ENCODE measurements at regions not wholly inside any gene's neighbourhood (a gene's known extent, or its start where the extent isn't known, plus 50 kb on each side); places are given as distances from the start of the nearest gene placed in this dataset.

- no peak for DNase-seq (ENCODE audit: extremely low spot score, unreplicated experiment)
- TF ChIP-seq, protein P1, sequence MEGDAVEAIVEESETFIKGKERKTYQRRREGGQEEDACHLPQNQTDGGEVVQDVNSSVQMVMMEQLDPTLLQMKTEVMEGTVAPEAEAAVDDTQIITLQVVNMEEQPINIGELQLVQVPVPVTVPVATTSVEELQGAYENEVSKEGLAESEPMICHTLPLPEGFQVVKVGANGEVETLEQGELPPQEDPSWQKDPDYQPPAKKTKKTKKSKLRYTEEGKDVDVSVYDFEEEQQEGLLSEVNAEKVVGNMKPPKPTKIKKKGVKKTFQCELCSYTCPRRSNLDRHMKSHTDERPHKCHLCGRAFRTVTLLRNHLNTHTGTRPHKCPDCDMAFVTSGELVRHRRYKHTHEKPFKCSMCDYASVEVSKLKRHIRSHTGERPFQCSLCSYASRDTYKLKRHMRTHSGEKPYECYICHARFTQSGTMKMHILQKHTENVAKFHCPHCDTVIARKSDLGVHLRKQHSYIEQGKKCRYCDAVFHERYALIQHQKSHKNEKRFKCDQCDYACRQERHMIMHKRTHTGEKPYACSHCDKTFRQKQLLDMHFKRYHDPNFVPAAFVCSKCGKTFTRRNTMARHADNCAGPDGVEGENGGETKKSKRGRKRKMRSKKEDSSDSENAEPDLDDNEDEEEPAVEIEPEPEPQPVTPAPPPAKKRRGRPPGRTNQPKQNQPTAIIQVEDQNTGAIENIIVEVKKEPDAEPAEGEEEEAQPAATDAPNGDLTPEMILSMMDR (IDR thresholded peaks at IDR 0.05): no peak
- no peaks in the 10 kb centered on the region for H3K36me3 Mint-ChIP-seq (ENCODE audit: unreplicated experiment)
- no peaks in the 10 kb centered on the region for H3K9me3 Mint-ChIP-seq (ENCODE audit: unreplicated experiment)
- no peak overlapping the region for H3K4me3 Mint-ChIP-seq (ENCODE audit: unreplicated experiment)
- peaks cover 15% of the 10 kb centered on the region for H3K27me3 Mint-ChIP-seq (ENCODE audit: unreplicated experiment)
- H3K27ac Mint-ChIP-seq (ENCODE audit: unreplicated experiment): no peak overlapping the region
- no peaks in the 10 kb centered on the region for H3K4me1 Mint-ChIP-seq (ENCODE audit: unreplicated experiment)
Observed at GRCh38 chr9:126052791-126053190, 273.8 kb upstream of the MVB12B start.

- Mint-ChIP-seq H3K36me3 (ENCODE audit: unreplicated experiment) (no peaks in the 10 kb centered on the region), H3K27ac (ENCODE audit: unreplicated experiment) (no peak overlapping the region), H3K4me3 (ENCODE audit: unreplicated experiment) (no peak overlapping the region), H3K9me3 (ENCODE audit: unreplicated experiment) (no peaks in the 10 kb centered on the region), H3K4me1 (ENCODE audit: unreplicated experiment) (no peaks in the 10 kb centered on the region), H3K27me3 (ENCODE audit: unreplicated experiment) (peaks cover 19% of the 10 kb centered on the region)
- TF ChIP-seq, protein P1 (IDR thresholded peaks at IDR 0.05): no peak
- DNase-seq (ENCODE audit: extremely low spot score, unreplicated experiment): no peak
Observed at GRCh38 chr9:126053913-126054312, 272.7 kb upstream of the MVB12B start.

- DNase-seq (ENCODE audit: extremely low spot score, unreplicated experiment): no peak
- TF ChIP-seq, protein P1 (IDR thresholded peaks at IDR 0.05): no peak
- Mint-ChIP-seq H3K36me3 (ENCODE audit: unreplicated experiment) (no peaks in the 10 kb centered on the region), H3K4me3 (ENCODE audit: unreplicated experiment) (no peak overlapping the region), H3K27me3 (ENCODE audit: unreplicated experiment) (peaks cover 22% of the 10 kb centered on the region), H3K9me3 (ENCODE audit: unreplicated experiment) (no peaks in the 10 kb centered on the region), H3K4me1 (ENCODE audit: unreplicated experiment) (no peaks in the 10 kb centered on the region), H3K27ac (ENCODE audit: unreplicated experiment) (no peak overlapping the region)
Observed at GRCh38 chr9:126055381-126055985, 271.1 kb upstream of the MVB12B start.

- Mint-ChIP-seq H3K4me1 (ENCODE audit: unreplicated experiment) (no peaks in the 10 kb centered on the region), H3K9me3 (ENCODE audit: unreplicated experiment) (no peaks in the 10 kb centered on the region), H3K4me3 (ENCODE audit: unreplicated experiment) (no peak overlapping the region), H3K27me3 (ENCODE audit: unreplicated experiment) (peaks cover 27% of the 10 kb centered on the region), H3K36me3 (ENCODE audit: unreplicated experiment) (no peaks in the 10 kb centered on the region), H3K27ac (ENCODE audit: unreplicated experiment) (no peak overlapping the region)
- TF ChIP-seq, protein P1 (IDR thresholded peaks at IDR 0.05): no peak
- DNase-seq (ENCODE audit: extremely low spot score, unreplicated experiment): no peak
Observed at GRCh38 chr9:126056312-126057021, 270.2 kb upstream of the MVB12B start.

GRCh38 chr9:126057121-126057825 is 269.4 kb upstream of the MVB12B start:
- Mint-ChIP-seq H3K4me3 (ENCODE audit: unreplicated experiment) (no peak overlapping the region), H3K9me3 (ENCODE audit: unreplicated experiment) (no peaks in the 10 kb centered on the region), H3K27me3 (ENCODE audit: unreplicated experiment) (peaks cover 27% of the 10 kb centered on the region), H3K27ac (ENCODE audit: unreplicated experiment) (no peak overlapping the region), H3K36me3 (ENCODE audit: unreplicated experiment) (no peaks in the 10 kb centered on the region), H3K4me1 (ENCODE audit: unreplicated experiment) (no peaks in the 10 kb centered on the region)
- TF ChIP-seq, protein P1 (IDR thresholded peaks at IDR 0.05): no peak
- DNase-seq (ENCODE audit: extremely low spot score, unreplicated experiment): no peak
